Activated B cell treated with CpG ODN at 0.5 μM for 24 hours (primary cell): ENCODE measurements at regions not wholly inside any gene's neighbourhood (a gene's known extent, or its start where the extent isn't known, plus 50 kb on each side); places are given as distances from the start of the nearest gene placed in this dataset.
"Not testable (repeated sequence)": the region's sequence is repeated elsewhere in the genome, so short reads cannot be mapped to it uniquely, and the experiment has no call there.

Source experiments
- ATAC-seq: fragments of 200-7000 bp; cut with Tn5 transposase; one replicate; pipeline ENCODE4 v1.10.0; 2021; ENCODE audit warnings: low read depth, mild to moderate bottlenecking, moderate library complexity
- CTCF ChIA-PET: fragments of 350-600 bp; sonication (Branson Sonifier 250); formaldehyde crosslinking; loops from one replicate; lab custom pipeline; 2021; ENCODE audit warnings: antibody characterized with exemption; lab: Charles Lee
- POLR2A ChIA-PET: fragments of 350-600 bp; sonication (Branson Sonifier 250); formaldehyde crosslinking; loops from one replicate; lab custom pipeline; 2021; ENCODE audit warnings: antibody characterized with exemption; lab: Charles Lee
- DNase-seq: peaks from one replicate; pipeline ENCODE4 v3.0.0; 2022
- H3K27ac Mint-ChIP-seq: one replicate; pipeline ENCODE4 v1.8.0; 2020; ENCODE audit warnings: mixed read lengths
- H3K27me3 Mint-ChIP-seq: one replicate; pipeline ENCODE4 v1.8.0; 2021; ENCODE audit warnings: mixed read lengths
- H3K36me3 Mint-ChIP-seq: one replicate; pipeline ENCODE4 v1.8.0; 2021; ENCODE audit warnings: low read depth, mixed read lengths
- H3K4me1 Mint-ChIP-seq: one replicate; pipeline ENCODE4 v1.8.0; 2021; ENCODE audit warnings: mixed read lengths
- H3K4me3 Mint-ChIP-seq: one replicate; pipeline ENCODE4 v1.8.0; 2020; ENCODE audit warnings: mild to moderate bottlenecking, mixed read lengths
- H3K9me3 Mint-ChIP-seq: one replicate; pipeline ENCODE4 v1.8.0; 2020; ENCODE audit warnings: mixed read lengths
- CTCF ChIP-seq: fragments of 200-600 bp; IDR thresholded peaks from one replicate; pipeline ENCODE4 v1.8.0; 2022; ENCODE audit warnings: antibody characterized with exemption, mild to moderate bottlenecking
- intact Hi-C: fragments of 100-400 bp; cut with micrococcal nuclease; formaldehyde crosslinking; loops from one replicate; pipeline ENCODE4 v1.15.1; 2024

GRCh38 chr6:10343320-10343719, 71.6 kb downstream of the TFAP2A start:
- Mint-ChIP-seq H3K27me3 (peaks cover 2% of the 10 kb centered on the region), H3K27ac (no peak overlapping the region), H3K9me3 (no peaks in the 10 kb centered on the region), H3K36me3 (no peaks in the 10 kb centered on the region), H3K4me3 (no peak overlapping the region), H3K4me1 (no peaks in the 10 kb centered on the region)
- intact Hi-C loops, result no loop called here
- POLR2A ChIA-PET, result no interaction called here
- no peak for DNase-seq
- ATAC-seq, result no peak
- TF ChIP-seq CTCF, result no peak
- CTCF ChIA-PET, result no interaction called here

GRCh38 chr6:10341605-10342004, 73.3 kb downstream of the TFAP2A start:
- CTCF ChIA-PET, result no interaction called here
- POLR2A ChIA-PET, result no interaction called here
- Mint-ChIP-seq H3K9me3 (no peaks in the 10 kb centered on the region), H3K27me3 (peaks cover 2% of the 10 kb centered on the region), H3K4me3 (no peak overlapping the region), H3K4me1 (no peaks in the 10 kb centered on the region), H3K27ac (no peak overlapping the region), H3K36me3 (no peaks in the 10 kb centered on the region)
- ATAC-seq (no peak), DNase-seq (no peak)
- TF ChIP-seq CTCF, result no peak
- intact Hi-C loops, result no loop called here

GRCh38 chr6:10338151-10338550, 76.7 kb downstream of the TFAP2A start:
- Mint-ChIP-seq H3K9me3 (no peaks in the 10 kb centered on the region), H3K27ac (no peak overlapping the region), H3K36me3 (no peaks in the 10 kb centered on the region), H3K27me3 (no peaks in the 10 kb centered on the region), H3K4me3 (no peak overlapping the region), H3K4me1 (no peaks in the 10 kb centered on the region)
- no peak for ATAC-seq
- ChIA-PET CTCF (no interaction called here), POLR2A (no interaction called here)
- intact Hi-C loops, result no loop called here
- no peak for TF ChIP-seq CTCF
- no peak for DNase-seq

DNA sequence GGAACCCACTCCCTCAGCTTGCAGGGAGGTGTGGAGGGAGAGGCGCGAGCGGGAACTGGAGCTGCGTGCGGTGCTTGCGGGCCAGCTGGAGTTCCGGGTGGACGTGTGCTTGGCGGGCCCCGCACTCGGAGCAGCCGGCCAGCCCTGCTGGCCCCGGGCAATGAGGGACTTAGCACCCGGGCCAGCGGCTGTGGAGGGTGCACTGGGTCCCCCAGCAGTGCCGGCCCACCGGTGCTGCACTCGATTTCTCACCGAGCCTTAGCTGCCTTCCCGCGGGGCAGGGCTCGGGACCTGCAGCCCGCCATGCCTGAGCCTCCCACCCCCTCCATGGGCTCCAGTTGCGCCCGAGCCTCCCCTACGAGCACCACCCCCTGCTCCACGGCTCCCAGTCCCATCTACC, 77.5 kb downstream of the TFAP2A start:
- H3K27ac Mint-ChIP-seq, CTCF ChIA-PET, H3K9me3 Mint-ChIP-seq, POLR2A ChIA-PET, H3K27me3 Mint-ChIP-seq, intact Hi-C loops, H3K4me3 Mint-ChIP-seq, H3K4me1 Mint-ChIP-seq, H3K36me3 Mint-ChIP-seq, DNase-seq, ATAC-seq: not testable (repeated sequence)

GRCh38 chr6:10332111-10332510, 82.8 kb downstream of the TFAP2A start:
- ATAC-seq, result no peak
- intact Hi-C loops, result no loop called here
- TF ChIP-seq CTCF, result no peak
- H3K27ac Mint-ChIP-seq, result no peak overlapping the region
- no peak for DNase-seq
- H3K4me1 Mint-ChIP-seq, result no peaks in the 10 kb centered on the region
- no peaks in the 10 kb centered on the region for H3K27me3 Mint-ChIP-seq
- CTCF ChIA-PET, result no interaction called here
- POLR2A ChIA-PET, result no interaction called here
- H3K4me3 Mint-ChIP-seq, result no peak overlapping the region
- H3K36me3 Mint-ChIP-seq, result no peaks in the 10 kb centered on the region
- H3K9me3 Mint-ChIP-seq, result no peaks in the 10 kb centered on the region

- H3K27ac Mint-ChIP-seq, result no peak overlapping the region
- no peaks in the 10 kb centered on the region for H3K4me1 Mint-ChIP-seq
- intact Hi-C loops, result no loop called here
- no peak for DNase-seq
- H3K9me3 Mint-ChIP-seq, result no peaks in the 10 kb centered on the region
- no peak for ATAC-seq
- POLR2A ChIA-PET, result no interaction called here
- H3K27me3 Mint-ChIP-seq, result no peaks in the 10 kb centered on the region
- no peak for TF ChIP-seq CTCF
- no peak overlapping the region for H3K4me3 Mint-ChIP-seq
- no peaks in the 10 kb centered on the region for H3K36me3 Mint-ChIP-seq
- CTCF ChIA-PET, result no interaction called here
Measured at GRCh38 chr6:10331334-10331968, 83.4 kb downstream of the TFAP2A start.
